H9 (cell line): ENCODE measurements at regions not wholly inside any gene's neighbourhood (a gene's known extent, or its start where the extent isn't known, plus 50 kb on each side); places are given as distances from the start of the nearest gene placed in this dataset.

Experiments used
- DNase-seq: peaks from one replicate; pipeline ENCODE4 v3.0.0-alpha.2; 2017
- H2AFZ ChIP-seq: one replicate; pipeline ENCODE4 v1.6.1; 2013; ENCODE audit warnings: mild to moderate bottlenecking, low read length, control low read depth, moderate library complexity
- H2AK5ac ChIP-seq: 2 replicates; pipeline ENCODE4 v1.6.1; 2013; ENCODE audit warnings: low read length, control low read depth, mixed read lengths; ENCODE audit not compliant: insufficient read length
- H2BK120ac ChIP-seq: one replicate; pipeline ENCODE4 v1.6.1; 2013; ENCODE audit warnings: low read depth, mild to moderate bottlenecking, low read length, control low read depth, inconsistent platforms; ENCODE audit not compliant: poor library complexity, severe bottlenecking
- H2BK12ac ChIP-seq: 2 replicates; pipeline ENCODE4 v1.6.1; 2013; ENCODE audit warnings: low read length, control low read depth, mixed read lengths, low read depth; ENCODE audit not compliant: insufficient read length
- H2BK15ac ChIP-seq: 2 replicates; pipeline ENCODE4 v1.6.1; 2013; ENCODE audit warnings: low read depth, low read length, control low read depth
- H2BK20ac ChIP-seq: one replicate; pipeline ENCODE4 v1.6.1; 2013; ENCODE audit warnings: low read depth, mild to moderate bottlenecking, low read length, control low read depth, inconsistent platforms; ENCODE audit not compliant: poor library complexity, severe bottlenecking
- H2BK5ac ChIP-seq: 2 replicates; pipeline ENCODE4 v1.6.1; 2013; ENCODE audit warnings: low read length, control low read depth, mixed read lengths; ENCODE audit not compliant: insufficient read length
- H3K14ac ChIP-seq: 2 replicates; pipeline ENCODE4 v1.6.1; 2013; ENCODE audit warnings: low read length, control low read depth; ENCODE audit not compliant: insufficient read depth
- H3K18ac ChIP-seq: 2 replicates; pipeline ENCODE4 v1.6.1; 2013; ENCODE audit warnings: low read depth, mild to moderate bottlenecking, mixed read lengths, low read length, control low read depth; ENCODE audit not compliant: insufficient read length
- H3K23ac ChIP-seq: 2 replicates; pipeline ENCODE4 v1.6.1; 2013; ENCODE audit warnings: low read length, control low read depth, mixed read lengths, low read depth; ENCODE audit not compliant: insufficient read length
- H3K23me2 ChIP-seq: 2 replicates; pipeline ENCODE4 v1.6.1; 2013; ENCODE audit warnings: low read depth, mild to moderate bottlenecking, mixed read lengths, low read length, control low read depth; ENCODE audit not compliant: insufficient read length, poor library complexity, severe bottlenecking
- H3K27ac ChIP-seq: 2 replicates; pipeline ENCODE4 v1.5.1; 2013; ENCODE audit warnings: low read length, control low read depth, mixed read lengths, low read depth; ENCODE audit not compliant: insufficient read length
- H3K27me3 ChIP-seq: 2 replicates; pipeline ENCODE4 v1.6.1; 2013; ENCODE audit warnings: low read length, control low read depth, inconsistent platforms; ENCODE audit not compliant: insufficient read depth
- H3K4ac ChIP-seq: 2 replicates; pipeline ENCODE4 v1.6.1; 2013; ENCODE audit warnings: low read depth, mild to moderate bottlenecking, control low read depth, inconsistent platforms, low read length, moderate library complexity
- H3K4me1 ChIP-seq: 2 replicates; pipeline ENCODE4 v1.6.1; 2013; ENCODE audit warnings: low read length, control low read depth, inconsistent platforms; ENCODE audit not compliant: insufficient read depth
- H3K4me2 ChIP-seq: 2 replicates; pipeline ENCODE4 v1.6.1; 2013; ENCODE audit warnings: low read length, control low read depth, mixed read lengths; ENCODE audit not compliant: insufficient read length, insufficient read depth
- H3K56ac ChIP-seq: 2 replicates; pipeline ENCODE4 v1.6.1; 2013; ENCODE audit warnings: low read depth, mild to moderate bottlenecking, mixed read lengths, low read length, control low read depth; ENCODE audit not compliant: insufficient read length
- H3K79me1 ChIP-seq: 2 replicates; pipeline ENCODE4 v1.6.1; 2013; ENCODE audit warnings: low read depth, mild to moderate bottlenecking, moderate library complexity, low read length, control low read depth, inconsistent platforms; ENCODE audit not compliant: insufficient read depth, poor library complexity, severe bottlenecking
- H3K79me2 ChIP-seq: 2 replicates; pipeline ENCODE4 v1.6.1; 2013; ENCODE audit warnings: low read length, control low read depth, inconsistent platforms; ENCODE audit not compliant: insufficient read depth
- H3K9ac ChIP-seq: 2 replicates; pipeline ENCODE4 v1.6.1; 2013; ENCODE audit warnings: low read length, control low read depth, mixed read lengths; ENCODE audit not compliant: insufficient read length; ENCODE audit errors: extremely low read depth
- H3K9me3 ChIP-seq: one replicate; pipeline ENCODE4 v1.6.1; 2013; ENCODE audit warnings: low read depth, low read length, inconsistent platforms; ENCODE audit not compliant: control insufficient read depth
- H3T11ph ChIP-seq: one replicate; pipeline ENCODE4 v1.6.1; 2013; ENCODE audit warnings: mild to moderate bottlenecking, low read length, control low read depth, inconsistent platforms
- H4K20me1 ChIP-seq: one replicate; pipeline ENCODE4 v1.6.1; 2013; ENCODE audit not compliant: control insufficient read depth, insufficient read length, insufficient read depth
- H4K5ac ChIP-seq: 2 replicates; pipeline ENCODE4 v1.6.1; 2013; ENCODE audit warnings: low read depth, mild to moderate bottlenecking, mixed read lengths, low read length, control low read depth; ENCODE audit not compliant: insufficient read length
- H4K8ac ChIP-seq: replicated peaks from 2 replicates; pipeline ENCODE4 v1.6.1; 2013; ENCODE audit warnings: low read length, control low read depth, mixed read lengths, low read depth; ENCODE audit not compliant: insufficient read length
- H4K91ac ChIP-seq: 2 replicates; pipeline ENCODE4 v1.6.1; 2013; ENCODE audit warnings: low read depth, mild to moderate bottlenecking, moderate library complexity, mixed read lengths, low read length, control low read depth; ENCODE audit not compliant: insufficient read length
- H3K27ac Mint-ChIP-seq, 3 experiments: 2 replicates in 2 of 3; 3 replicates in 1 of 3; pipeline ENCODE4 v1.8.0; 2020 to 2021; ENCODE audit warnings: mixed read lengths in 3 of 3, mild to moderate bottlenecking in 1 of 3, moderate library complexity in 1 of 3
- H3K27me3 Mint-ChIP-seq: 2 replicates; pipeline ENCODE4 v1.8.0; 2021; ENCODE audit warnings: low read depth, mild to moderate bottlenecking, moderate library complexity, mixed read lengths
- H3K36me3 Mint-ChIP-seq, 3 experiments: 2 replicates in 2 of 3; 3 replicates in 1 of 3; pipeline ENCODE4 v1.8.0; 2020 to 2021; ENCODE audit warnings: low read depth in 3 of 3, mixed read lengths in 3 of 3; ENCODE audit not compliant: insufficient read depth in 1 of 3
- H3K4me1 Mint-ChIP-seq, 2 experiments: 2 replicates each; pipeline ENCODE4 v1.8.0; 2020; ENCODE audit warnings: mixed read lengths in 2 of 2
- H3K4me3 Mint-ChIP-seq, 2 experiments: 2 replicates in 1 of 2; 3 replicates in 1 of 2; pipeline ENCODE4 v1.8.0; 2020 to 2021; ENCODE audit warnings: mild to moderate bottlenecking in 2 of 2, mixed read lengths in 2 of 2, moderate library complexity in 1 of 2
- H3K9me3 Mint-ChIP-seq, 2 experiments: 2 replicates in 1 of 2; 3 replicates in 1 of 2; pipeline ENCODE4 v1.8.0; 2020; ENCODE audit warnings: mild to moderate bottlenecking in 2 of 2, mixed read lengths in 2 of 2, moderate library complexity in 1 of 2
- CTCF ChIP-seq: fragments of 200-600 bp; sonication (generic); conservative IDR thresholded peaks from 3 replicates; pipeline ENCODE4 v1.8.0; 2021; ENCODE audit warnings: antibody characterized with exemption, mild to moderate bottlenecking
- WGBS: extraction: QIAGEN DNeasy Blood & Tissue Kit; methylation state at CpG from one replicate; pipeline ENCODE4 v1.1.7; 2013; ENCODE audit warnings: missing lambda C conversion rate, low lambda C conversion rate, mixed read lengths; ENCODE audit not compliant: insufficient read length; ENCODE audit errors: extremely low coverage; 5-methylcytosine and 5-hydroxymethylcytosine counted together

- H3K9me3 ChIP-seq, result no peaks in the 10 kb centered on the region
- no peak overlapping the region for H2AK5ac ChIP-seq
- no peak overlapping the region for H3K4me2 ChIP-seq
- no peaks in the 10 kb centered on the region for H3K9me3 Mint-ChIP-seq
- no peak overlapping the region for H3K56ac ChIP-seq
- no peaks in the 10 kb centered on the region for H3K4me1 Mint-ChIP-seq
- H2BK12ac ChIP-seq, result no peak overlapping the region
- no peak overlapping the region for H2BK120ac ChIP-seq
- no peak overlapping the region for H3K4me3 Mint-ChIP-seq
- no CpG with 5 or more reads among the region's 5 CpGs for WGBS
- DNase-seq, result no peak
- H2BK5ac ChIP-seq, result no peak overlapping the region
- H3K79me2 ChIP-seq, result no peaks in the 10 kb centered on the region
- no peak overlapping the region for H3K4ac ChIP-seq
- H3K27me3 Mint-ChIP-seq, result peaks cover 2% of the 10 kb centered on the region; the same call in 1 of the 2 replicates
- no peak overlapping the region for H3K14ac ChIP-seq
- H3K18ac ChIP-seq, result no peak overlapping the region
- H4K5ac ChIP-seq, result no peak overlapping the region
- H2BK20ac ChIP-seq, result no peak overlapping the region
- no peak overlapping the region for H3K27ac Mint-ChIP-seq
- no peak overlapping the region for H2BK15ac ChIP-seq
- no peak for TF ChIP-seq CTCF
- no peak overlapping the region for H3K9ac ChIP-seq
- no peaks in the 10 kb centered on the region for H3K27me3 ChIP-seq
- H2AFZ ChIP-seq, result no peak overlapping the region
- H4K8ac ChIP-seq, result no peak overlapping the region
- H3K23ac ChIP-seq, result no peak overlapping the region
- no peaks in the 10 kb centered on the region for H3K79me1 ChIP-seq
- no peaks in the 10 kb centered on the region for H3K23me2 ChIP-seq
- H4K20me1 ChIP-seq, result no peaks in the 10 kb centered on the region
- H3K27ac ChIP-seq, result no peak overlapping the region
- no peaks in the 10 kb centered on the region for H3K4me1 ChIP-seq
- no peaks in the 10 kb centered on the region; a peak in 1 of 7 replicates for H3K36me3 Mint-ChIP-seq
- H4K91ac ChIP-seq, result no peak overlapping the region
- no peak overlapping the region for H3T11ph ChIP-seq
These were observed 162.4 kb upstream of the MYT1L start for GRCh38 chr2:2493496-2493895.
